ENCODE measurements at regions not wholly inside any gene's neighbourhood (a gene's known extent, or its start where the extent isn't known, plus 50 kb on each side); places are given as distances from the start of the nearest gene placed in this dataset.

- DNase-seq (ENCODE audit: low read depth): peak; percentile 13
Observed at GRCh38 chr12:110794623-110795280, 52.0 kb upstream of the CCDC63 start.

- DNase-seq (ENCODE audit: low read depth): no peak
Observed at GRCh38 chr12:110796952-110797351, 49.8 kb upstream of the CCDC63 start.
